ENCODE measurements at regions not wholly inside any gene's neighbourhood (a gene's known extent, or its start where the extent isn't known, plus 50 kb on each side); places are given as distances from the start of the nearest gene placed in this dataset.

GRCh38 chr18:43465483-43465882 lies 188.2 kb upstream of the SYT4 start:
- TF ChIP-seq, protein P1, sequence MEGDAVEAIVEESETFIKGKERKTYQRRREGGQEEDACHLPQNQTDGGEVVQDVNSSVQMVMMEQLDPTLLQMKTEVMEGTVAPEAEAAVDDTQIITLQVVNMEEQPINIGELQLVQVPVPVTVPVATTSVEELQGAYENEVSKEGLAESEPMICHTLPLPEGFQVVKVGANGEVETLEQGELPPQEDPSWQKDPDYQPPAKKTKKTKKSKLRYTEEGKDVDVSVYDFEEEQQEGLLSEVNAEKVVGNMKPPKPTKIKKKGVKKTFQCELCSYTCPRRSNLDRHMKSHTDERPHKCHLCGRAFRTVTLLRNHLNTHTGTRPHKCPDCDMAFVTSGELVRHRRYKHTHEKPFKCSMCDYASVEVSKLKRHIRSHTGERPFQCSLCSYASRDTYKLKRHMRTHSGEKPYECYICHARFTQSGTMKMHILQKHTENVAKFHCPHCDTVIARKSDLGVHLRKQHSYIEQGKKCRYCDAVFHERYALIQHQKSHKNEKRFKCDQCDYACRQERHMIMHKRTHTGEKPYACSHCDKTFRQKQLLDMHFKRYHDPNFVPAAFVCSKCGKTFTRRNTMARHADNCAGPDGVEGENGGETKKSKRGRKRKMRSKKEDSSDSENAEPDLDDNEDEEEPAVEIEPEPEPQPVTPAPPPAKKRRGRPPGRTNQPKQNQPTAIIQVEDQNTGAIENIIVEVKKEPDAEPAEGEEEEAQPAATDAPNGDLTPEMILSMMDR (IDR thresholded peaks at IDR 0.05) = no peak
- ATAC-seq (ENCODE audit: low FRiP score) (no peak), DNase-seq (ENCODE audit: low spot score) (no peak)

DNA sequence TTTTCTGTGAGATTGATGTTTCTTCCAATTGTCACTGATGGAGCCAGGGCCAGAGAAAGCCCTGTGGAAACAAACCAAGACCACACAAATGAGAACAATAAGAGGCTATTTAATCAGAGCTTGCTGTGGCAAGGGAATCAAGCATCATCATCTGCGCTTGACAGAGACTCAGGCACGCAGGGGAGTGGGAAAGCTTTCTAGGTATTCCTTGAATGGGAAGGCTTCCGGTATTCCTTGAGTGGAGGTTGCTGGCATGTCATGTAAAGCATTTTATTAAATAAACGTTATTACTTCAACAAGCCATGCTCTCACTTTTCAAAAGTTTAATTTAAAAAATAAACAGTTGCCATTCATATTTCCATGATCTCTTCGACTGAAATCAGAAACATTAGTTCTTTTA lies 194.6 kb upstream of the SYT4 start:
- DNase-seq (ENCODE audit: low spot score) (no peak), ATAC-seq (ENCODE audit: low FRiP score) (no peak)
- TF ChIP-seq, protein P1 (IDR thresholded peaks at IDR 0.05) = no peak

DNA sequence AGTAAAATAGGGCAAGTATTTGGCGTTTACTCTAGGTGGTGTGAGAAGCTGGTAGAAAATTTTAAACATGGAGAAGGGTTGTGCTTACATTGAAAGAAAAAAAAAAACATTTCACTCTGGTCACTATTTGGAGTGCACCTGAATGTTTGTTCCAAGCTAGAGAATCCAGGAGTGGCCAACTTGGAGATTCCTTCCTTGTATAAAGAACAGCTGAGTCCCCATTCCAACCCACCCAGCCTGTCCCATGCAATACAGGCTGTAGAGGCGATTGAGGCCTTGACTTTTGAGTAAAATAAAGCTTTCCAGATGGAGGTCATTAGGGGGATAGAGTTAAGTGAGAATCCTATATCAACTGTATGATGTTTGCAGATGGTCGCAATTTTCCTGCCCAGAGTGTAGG lies 203.8 kb upstream of the SYT4 start:
- ATAC-seq (ENCODE audit: low FRiP score) (no peak), DNase-seq (ENCODE audit: low spot score) (no peak)
- TF ChIP-seq, protein P1 (IDR thresholded peaks at IDR 0.05) = no peak

GRCh38 chr18:43482136-43482535 lies 204.8 kb upstream of the SYT4 start:
- TF ChIP-seq, protein P1 (IDR thresholded peaks at IDR 0.05) = no peak
- ATAC-seq (ENCODE audit: low FRiP score) (no peak), DNase-seq (ENCODE audit: low spot score) (no peak)

DNA sequence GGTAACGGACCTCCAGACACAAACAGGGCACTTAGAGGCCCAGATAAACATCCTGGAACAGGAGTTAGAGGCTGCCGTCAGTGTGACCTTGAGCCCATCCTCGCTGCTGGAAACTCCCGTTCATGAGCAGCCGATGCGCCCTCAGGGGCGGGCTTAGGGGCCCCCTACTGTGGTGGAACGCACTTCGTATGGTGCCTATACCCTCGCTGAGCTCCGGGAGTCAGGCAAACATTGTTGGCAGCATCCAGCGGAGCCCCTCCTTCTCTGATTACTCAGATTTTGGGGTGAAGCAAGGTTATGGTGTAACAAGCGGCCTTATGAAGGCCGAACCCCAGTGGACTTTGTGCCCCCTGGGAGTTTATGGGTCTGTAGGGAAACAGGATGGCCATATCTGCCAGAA lies 205.3 kb upstream of the SYT4 start:
- TF ChIP-seq, protein P1 (IDR thresholded peaks at IDR 0.05) = no peak
- DNase-seq (ENCODE audit: low spot score) (no peak), ATAC-seq (ENCODE audit: low FRiP score) (no peak)

DNA sequence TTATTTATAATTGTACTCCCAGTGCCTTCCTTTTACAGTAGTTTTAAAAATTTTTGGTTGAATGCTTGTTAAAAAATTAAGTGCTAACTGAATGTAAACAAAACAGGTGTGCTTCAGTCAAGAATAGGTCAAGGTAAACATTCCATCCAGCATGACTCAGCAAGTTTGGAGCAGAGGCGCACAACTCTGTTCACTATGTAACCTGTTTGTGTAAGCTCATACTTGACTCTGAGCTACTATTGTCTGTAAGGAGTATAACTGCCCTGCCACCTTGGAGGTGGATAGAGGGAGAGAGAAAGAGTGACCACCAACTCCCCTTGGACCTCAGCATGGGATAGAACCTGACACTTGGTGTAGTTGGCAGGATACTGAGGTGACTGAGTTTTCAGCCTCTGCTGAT lies 207.4 kb upstream of the SYT4 start:
- ATAC-seq (ENCODE audit: low FRiP score) (no peak), DNase-seq (ENCODE audit: low spot score) (no peak)
- TF ChIP-seq, protein P1 (IDR thresholded peaks at IDR 0.05) = no peak

DNA sequence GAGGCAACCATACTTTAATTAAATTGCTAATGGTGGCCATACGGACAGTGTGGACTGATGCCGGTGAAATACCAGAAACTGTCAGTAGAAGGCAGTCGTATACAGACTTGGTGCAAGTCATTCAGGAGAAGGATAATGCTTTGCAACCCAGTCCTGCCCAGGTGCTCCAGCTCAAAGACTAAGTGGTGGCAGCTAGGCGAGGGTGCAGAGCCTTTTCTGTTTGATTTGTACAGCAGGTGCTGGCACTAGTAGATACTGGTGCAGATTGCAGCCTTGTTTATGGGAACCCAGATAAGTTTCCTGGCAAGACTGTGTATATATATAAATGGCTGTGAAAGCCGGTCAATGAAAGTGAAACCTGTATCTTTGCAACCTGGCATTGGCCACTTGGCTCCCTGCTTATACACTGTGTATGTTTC lies 208.3 kb upstream of the SYT4 start:
- ATAC-seq (ENCODE audit: low FRiP score) = no peak
- TF ChIP-seq, protein P1 (IDR thresholded peaks at IDR 0.05) = no peak
- DNase-seq (ENCODE audit: low spot score) = no peak

All from omental fat pad (tissue), 3 donors.